PC-3 (cell line): ENCODE measurements at regions not wholly inside any gene's neighbourhood (a gene's known extent, or its start where the extent isn't known, plus 50 kb on each side); places are given as distances from the start of the nearest gene placed in this dataset.

Source experiments
- ATAC-seq: fragments of 200-7000 bp; cut with Tn5 transposase; 2 replicates; pipeline ENCODE4 v1.9.1; 2020; ENCODE audit warnings: mild to moderate bottlenecking, moderate library complexity
- BruUV-seq: library from RNA; stranded (reverse); fragments of 400-500 nt; replicated peaks from 2 replicates; lab custom pipeline; 2021; lab: Mats Ljungman, UMichigan
- CTCF ChIA-PET: fragments of 300-600 bp; sonication (Branson Sonifier 250); formaldehyde crosslinking; loops from one replicate; lab custom pipeline; 2022; ENCODE audit warnings: antibody characterized with exemption; lab: Charles Lee
- POLR2A ChIA-PET: fragments of 300-600 bp; sonication (Branson Sonifier 250); formaldehyde crosslinking; loops from one replicate; lab custom pipeline; 2022; ENCODE audit warnings: antibody characterized with exemption; ENCODE audit not compliant: unreplicated experiment; lab: Charles Lee
- DNase-seq: peaks from one replicate; pipeline ENCODE4 v3.0.0-alpha.2; 2015
- H2AFZ ChIP-seq: fragments of 300-600 bp; sonication (generic); 2 replicates; pipeline ENCODE4 v1.6.0; 2016; ENCODE audit warnings: antibody characterized with exemption, low read length
- H3F3A ChIP-seq: fragments of 300-600 bp; sonication (generic); one replicate; pipeline ENCODE4 v1.6.0; 2017; ENCODE audit warnings: antibody characterized with exemption, low read length, control low read depth, mild to moderate bottlenecking; ENCODE audit not compliant: unreplicated experiment
- H3K27ac ChIP-seq: fragments of 300-600 bp; sonication (generic); 2 replicates; pipeline ENCODE4 v1.5.1; 2016; ENCODE audit warnings: mild to moderate bottlenecking, low read length
- H3K27me3 ChIP-seq: fragments of 300-600 bp; sonication (generic); 2 replicates; pipeline ENCODE4 v1.6.1; 2016; ENCODE audit warnings: low read length, mixed read lengths
- H3K36me3 ChIP-seq: fragments of 300-600 bp; sonication (generic); 2 replicates; pipeline ENCODE4 v1.6.1; 2016; ENCODE audit warnings: low read depth, mixed run types, low read length, mixed read lengths
- H3K4me1 ChIP-seq: fragments of 300-600 bp; sonication (generic); 2 replicates; pipeline ENCODE4 v1.5.1; 2016; ENCODE audit warnings: low read length; ENCODE audit not compliant: insufficient read depth
- H3K4me2 ChIP-seq: fragments of 300-600 bp; sonication (generic); 2 replicates; pipeline ENCODE4 v1.6.0; 2016; ENCODE audit warnings: low read length
- H3K4me3 ChIP-seq: fragments of 300-600 bp; sonication (generic); 2 replicates; pipeline ENCODE4 v1.5.1; 2016; ENCODE audit warnings: mild to moderate bottlenecking, low read length, mixed read lengths
- H3K79me2 ChIP-seq: fragments of 300-600 bp; sonication (generic); 2 replicates; pipeline ENCODE4 v1.6.1; 2017; ENCODE audit warnings: low read length, mixed read lengths
- H3K9ac ChIP-seq: fragments of 300-600 bp; sonication (generic); 2 replicates; pipeline ENCODE4 v1.6.0; 2016; ENCODE audit warnings: mild to moderate bottlenecking, low read length
- H3K9me2 ChIP-seq: fragments of 300-600 bp; sonication (generic); replicated peaks from 2 replicates; pipeline ENCODE4 v1.6.1; 2016; ENCODE audit warnings: mixed run types, low read length, mixed read lengths
- H3K9me3 ChIP-seq: fragments of 300-600 bp; sonication (generic); 2 replicates; pipeline ENCODE4 v1.6.1; 2016; ENCODE audit warnings: low read length, mixed read lengths
- H4K20me1 ChIP-seq: fragments of 300-600 bp; sonication (generic); 2 replicates; pipeline ENCODE4 v1.6.1; 2016; ENCODE audit warnings: low read length, mixed read lengths
- CTCF ChIP-seq: fragments of 300-600 bp; sonication (generic); conservative IDR thresholded peaks from 2 replicates; pipeline ENCODE4 v1.5.1; 2017; ENCODE audit warnings: antibody characterized with exemption, low read depth, mild to moderate bottlenecking, low read length
- EZH2 ChIP-seq: fragments of 300-600 bp; sonication (generic); IDR thresholded peaks from one replicate; pipeline ENCODE4 v1.6.1; 2017; ENCODE audit warnings: antibody characterized with exemption, mild to moderate bottlenecking, low read length; ENCODE audit not compliant: unreplicated experiment
- EZH2phosphoT487 ChIP-seq: fragments of 300-600 bp; sonication (generic); IDR thresholded peaks from 2 replicates; pipeline ENCODE4 v1.6.1; 2018; ENCODE audit warnings: mild to moderate bottlenecking, antibody characterized with exemption, low read length, borderline replicate concordance
- intact Hi-C: fragments of 100-400 bp; cut with micrococcal nuclease; formaldehyde crosslinking; loops from 2 replicates; pipeline ENCODE4 v1.9.0; 2023

- H3K79me2 ChIP-seq: no peaks in the 10 kb centered on the region
- H3K27ac ChIP-seq: no peak overlapping the region
- H3K9me3 ChIP-seq: no peaks in the 10 kb centered on the region
- ATAC-seq (no peak), DNase-seq (no peak)
- POLR2A ChIA-PET: no interaction called here
- H3K4me3 ChIP-seq: no peak overlapping the region
- no TSS peak for BruUV-seq
- CTCF ChIA-PET: interaction anchor here (0.6 kb wide), 1 partner anchor 33 kb away, joined by 3 read pairs; no protein-coding TSS in a partner anchor
- H3K9me2 ChIP-seq: no peaks in the 10 kb centered on the region
- H2AFZ ChIP-seq: no peak overlapping the region
- no peaks in the 10 kb centered on the region for H3K36me3 ChIP-seq
- peaks cover 40% of the 10 kb centered on the region for H3K4me1 ChIP-seq
- TF ChIP-seq EZH2 (no peak), CTCF (no peak), EZH2phosphoT487 (no peak)
- no peaks in the 10 kb centered on the region for H4K20me1 ChIP-seq
- intact Hi-C loops: loop anchor here (5.0 to 10.0 kb wide), 2 partner anchors 280 to 387 kb away; partner anchors contain the start of gene PELI2
- no peaks in the 10 kb centered on the region for H3K27me3 ChIP-seq
- no peak overlapping the region for H3K4me2 ChIP-seq
- no peak overlapping the region for H3K9ac ChIP-seq
- H3F3A ChIP-seq: peaks cover 10% of the 10 kb centered on the region
Observed at GRCh38 chr14:55834390-55834789, 254.4 kb downstream of the KTN1 start.

- POLR2A ChIA-PET: no interaction called here
- no TSS peak for BruUV-seq
- H3K4me1 ChIP-seq: peaks cover 34% of the 10 kb centered on the region
- no peak for TF ChIP-seq EZH2phosphoT487
- TF ChIP-seq CTCF: no peak
- no peak for TF ChIP-seq EZH2
- no peak overlapping the region for H2AFZ ChIP-seq
- no peak overlapping the region for H3K27ac ChIP-seq
- intact Hi-C loops: loop anchor here (10.0 kb wide), 1 partner anchor 279 kb away; the partner anchor contains the start of gene PELI2
- no peak overlapping the region for H3K4me3 ChIP-seq
- H3K79me2 ChIP-seq: no peaks in the 10 kb centered on the region
- no peaks in the 10 kb centered on the region for H3K9me3 ChIP-seq
- ATAC-seq (no peak), DNase-seq (no peak)
- H3F3A ChIP-seq: peaks cover 10% of the 10 kb centered on the region
- no peaks in the 10 kb centered on the region for H3K27me3 ChIP-seq
- H3K4me2 ChIP-seq: no peak overlapping the region
- H3K36me3 ChIP-seq: no peaks in the 10 kb centered on the region
- no peak overlapping the region for H3K9ac ChIP-seq
- no peaks in the 10 kb centered on the region for H3K9me2 ChIP-seq
- CTCF ChIA-PET: no interaction called here
- no peaks in the 10 kb centered on the region for H4K20me1 ChIP-seq
Observed at GRCh38 chr14:55835985-55836384, 256.0 kb downstream of the KTN1 start.

- H3K27me3 ChIP-seq: no peaks in the 10 kb centered on the region
- ATAC-seq: no peak
- no peak overlapping the region for H3K4me2 ChIP-seq
- H3K9me3 ChIP-seq: no peaks in the 10 kb centered on the region
- H2AFZ ChIP-seq: no peak overlapping the region
- intact Hi-C loops: loop anchor here (10.0 kb wide), 1 partner anchor 277 kb away; the partner anchor contains the start of gene PELI2
- TF ChIP-seq EZH2phosphoT487: no peak
- no peak for TF ChIP-seq EZH2
- no peak for TF ChIP-seq CTCF
- H3K4me3 ChIP-seq: no peak overlapping the region
- POLR2A ChIA-PET: no interaction called here
- H3K9ac ChIP-seq: no peak overlapping the region
- H3K79me2 ChIP-seq: no peaks in the 10 kb centered on the region
- CTCF ChIA-PET: interaction anchor here (0.6 kb wide), 1 partner anchor 130 kb away, joined by 3 read pairs; no protein-coding TSS in a partner anchor
- DNase-seq: no peak
- no peaks in the 10 kb centered on the region for H4K20me1 ChIP-seq
- no TSS peak for BruUV-seq
- peaks cover 8% of the 10 kb centered on the region for H3F3A ChIP-seq
- no peaks in the 10 kb centered on the region for H3K36me3 ChIP-seq
- H3K4me1 ChIP-seq: peaks cover 21% of the 10 kb centered on the region
- H3K27ac ChIP-seq: no peak overlapping the region
- no peaks in the 10 kb centered on the region for H3K9me2 ChIP-seq
Observed at GRCh38 chr14:55837467-55837866, 257.5 kb downstream of the KTN1 start.
